Ovary (tissue), 3 donors: ENCODE measurements at regions not wholly inside any gene's neighbourhood (a gene's known extent, or its start where the extent isn't known, plus 50 kb on each side); places are given as distances from the start of the nearest gene placed in this dataset.

Experiments
- CTCF ChIP-seq, 3 donors: fragments of 450-650 bp in 2 of 3; fragments of 200-600 bp in 1 of 3; IDR thresholded peaks; one replicate each; pipeline versions ENCODE4 v1.5.1 to v1.8.0; 2016 to 2022; ENCODE audit warnings: antibody characterized with exemption in 3 of 3, mild to moderate bottlenecking in 1 of 3
- EP300 ChIP-seq: sonication (generic); formaldehyde crosslinking; IDR thresholded peaks from one replicate; pipeline ENCODE4 v1.6.1; 2017; ENCODE audit warnings: antibody characterized with exemption
- POLR2A ChIP-seq: fragments of 450-650 bp; IDR thresholded peaks from one replicate; pipeline ENCODE4 v1.6.1; 2017; ENCODE audit warnings: antibody characterized with exemption, mild to moderate bottlenecking, moderate library complexity
- donor health status: DM: no; HTN: no; CAD: no.

GRCh38 chr18:24656050-24656449, 195.6 kb downstream of the HRH4 start:
- TF ChIP-seq CTCF (IDR thresholded peaks at IDR 0.05), result no peak
- no peak for TF ChIP-seq POLR2A
- no peak for TF ChIP-seq EP300
